Esophagus squamous epithelium (tissue), 4 donors: ENCODE measurements at regions not wholly inside any gene's neighbourhood (a gene's known extent, or its start where the extent isn't known, plus 50 kb on each side); places are given as distances from the start of the nearest gene placed in this dataset.

ENCODE experiments used
- POLR2A ChIP-seq, 4 donors: fragments of 450-650 bp; IDR thresholded peaks; one replicate each; pipeline ENCODE4 v1.6.1; 2017; ENCODE audit warnings: antibody characterized with exemption in 4 of 4, mild to moderate bottlenecking in 4 of 4, moderate library complexity in 3 of 4
- TF ChIP-seq, protein P1 (sequence below), 6 experiments: fragments of 450-650 bp in 4 of 6; fragments of 200-600 bp in 2 of 6; sonication (generic) in 2 of 6; IDR thresholded peaks; one replicate each; pipeline ENCODE4 v1.5.1; 2016 to 2019; ENCODE audit warnings: antibody characterized with exemption in 6 of 6, mild to moderate bottlenecking in 4 of 6, moderate library complexity in 4 of 6

DNA sequence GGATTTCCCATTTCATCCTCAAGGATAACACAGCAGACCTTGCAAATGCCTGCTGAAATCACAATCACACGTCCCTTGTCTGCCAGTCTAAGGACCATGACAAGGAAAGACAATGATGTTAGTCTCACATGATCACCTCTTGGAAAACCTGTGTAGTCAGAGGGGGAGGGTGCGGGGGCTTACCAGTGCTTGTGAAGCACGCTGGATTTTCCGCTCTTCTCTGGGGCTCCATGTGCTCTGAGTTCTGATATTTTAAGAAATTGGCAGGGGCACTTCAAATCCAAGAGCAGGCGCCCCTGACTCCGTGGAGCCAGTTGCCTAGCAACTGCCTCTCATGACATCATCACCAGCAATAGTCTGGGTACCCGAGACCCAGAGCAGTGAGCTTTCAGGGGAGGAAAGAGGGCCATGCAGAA lies 200.9 kb upstream of the C14orf180 start:
- TF ChIP-seq, protein P1, sequence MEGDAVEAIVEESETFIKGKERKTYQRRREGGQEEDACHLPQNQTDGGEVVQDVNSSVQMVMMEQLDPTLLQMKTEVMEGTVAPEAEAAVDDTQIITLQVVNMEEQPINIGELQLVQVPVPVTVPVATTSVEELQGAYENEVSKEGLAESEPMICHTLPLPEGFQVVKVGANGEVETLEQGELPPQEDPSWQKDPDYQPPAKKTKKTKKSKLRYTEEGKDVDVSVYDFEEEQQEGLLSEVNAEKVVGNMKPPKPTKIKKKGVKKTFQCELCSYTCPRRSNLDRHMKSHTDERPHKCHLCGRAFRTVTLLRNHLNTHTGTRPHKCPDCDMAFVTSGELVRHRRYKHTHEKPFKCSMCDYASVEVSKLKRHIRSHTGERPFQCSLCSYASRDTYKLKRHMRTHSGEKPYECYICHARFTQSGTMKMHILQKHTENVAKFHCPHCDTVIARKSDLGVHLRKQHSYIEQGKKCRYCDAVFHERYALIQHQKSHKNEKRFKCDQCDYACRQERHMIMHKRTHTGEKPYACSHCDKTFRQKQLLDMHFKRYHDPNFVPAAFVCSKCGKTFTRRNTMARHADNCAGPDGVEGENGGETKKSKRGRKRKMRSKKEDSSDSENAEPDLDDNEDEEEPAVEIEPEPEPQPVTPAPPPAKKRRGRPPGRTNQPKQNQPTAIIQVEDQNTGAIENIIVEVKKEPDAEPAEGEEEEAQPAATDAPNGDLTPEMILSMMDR (IDR thresholded peaks at IDR 0.05) = no peak
- TF ChIP-seq POLR2A (IDR thresholded peaks at IDR 0.05) = no peak
